OCI-LY7 (cell line): ENCODE measurements at regions not wholly inside any gene's neighbourhood (a gene's known extent, or its start where the extent isn't known, plus 50 kb on each side); places are given as distances from the start of the nearest gene placed in this dataset.

Experiments used
- BruUV-seq: library from RNA; stranded (reverse); fragments of 400-500 nt; replicated peaks from 2 replicates; lab custom pipeline; 2021; lab: Mats Ljungman, UMichigan
- CTCF ChIA-PET: fragments of 300-600 bp; sonication (Branson Sonifier 250); formaldehyde crosslinking; loops from one replicate; lab custom pipeline; 2022; ENCODE audit warnings: antibody characterized with exemption; ENCODE audit not compliant: unreplicated experiment; lab: Charles Lee
- POLR2A ChIA-PET: fragments of 300-600 bp; sonication (Branson Sonifier 250); formaldehyde crosslinking; loops from one replicate; lab custom pipeline; 2022; ENCODE audit warnings: antibody characterized with exemption; lab: Charles Lee
- DNase-seq: peaks from one replicate; pipeline ENCODE4 v3.0.0-alpha.2; 2015; ENCODE audit warnings: low spot score
- H2AFZ ChIP-seq: fragments of 200-600 bp; sonication (generic), shearing (Covaris generic); 2 replicates; pipeline ENCODE4 v1.6.1; 2014; ENCODE audit warnings: mild to moderate bottlenecking, antibody characterized with exemption, low read length, moderate library complexity
- H3K27ac ChIP-seq: fragments of 200-600 bp; sonication (generic); 2 replicates; pipeline ENCODE4 v1.5.1; 2014; ENCODE audit warnings: mixed run types, low read depth, mild to moderate bottlenecking, moderate library complexity, low read length, inconsistent platforms; ENCODE audit not compliant: poor library complexity, severe bottlenecking
- H3K36me3 ChIP-seq: fragments of 200-600 bp; sonication (generic); 2 replicates; pipeline ENCODE4 v1.6.1; 2014; ENCODE audit warnings: mild to moderate bottlenecking, antibody characterized with exemption, low read length, moderate library complexity, mixed read lengths; ENCODE audit not compliant: insufficient read depth
- H3K4me1 ChIP-seq: fragments of 200-600 bp; sonication (generic); 2 replicates; pipeline ENCODE4 v1.5.1; 2014; ENCODE audit warnings: mild to moderate bottlenecking, low read length; ENCODE audit not compliant: insufficient read depth, poor library complexity, severe bottlenecking
- H3K4me2 ChIP-seq: fragments of 200-600 bp; sonication (generic); 2 replicates; pipeline ENCODE4 v1.6.1; 2014; ENCODE audit warnings: mild to moderate bottlenecking, low read length
- H3K4me3 ChIP-seq: fragments of 200-600 bp; sonication (generic); 2 replicates; pipeline ENCODE4 v1.5.1; 2014; ENCODE audit warnings: mild to moderate bottlenecking, low read depth, low read length; ENCODE audit not compliant: poor library complexity, severe bottlenecking
- H3K79me2 ChIP-seq: fragments of 200-600 bp; sonication (generic); 2 replicates; pipeline ENCODE4 v1.6.1; 2016; ENCODE audit warnings: low read depth, mild to moderate bottlenecking, low read length, moderate library complexity, mixed read lengths; ENCODE audit not compliant: insufficient read depth
- H3K9me2 ChIP-seq: fragments of 200-600 bp; sonication (generic); 2 replicates; pipeline ENCODE4 v1.6.1; 2016; ENCODE audit warnings: mild to moderate bottlenecking, low read length, mixed read lengths; ENCODE audit not compliant: insufficient read depth
- H3K9me3 ChIP-seq: fragments of 200-600 bp; sonication (generic); 2 replicates; pipeline ENCODE4 v1.6.1; 2014; ENCODE audit warnings: mild to moderate bottlenecking, mixed run types, low read length, mixed read lengths
- H4K20me1 ChIP-seq: fragments of 200-600 bp; sonication (generic); 2 replicates; pipeline ENCODE4 v1.6.1; 2014; ENCODE audit warnings: mild to moderate bottlenecking, antibody characterized with exemption, low read length, moderate library complexity, mixed read lengths; ENCODE audit not compliant: insufficient read depth
- EZH2phosphoT487 ChIP-seq: fragments of 200-600 bp; sonication (generic); IDR thresholded peaks from 2 replicates; pipeline ENCODE4 v1.6.1; 2018; ENCODE audit warnings: low read depth, borderline replicate concordance, mild to moderate bottlenecking, mixed run types, antibody characterized with exemption, low read length, moderate library complexity, mixed read lengths
- intact Hi-C: fragments of 100-400 bp; cut with micrococcal nuclease; formaldehyde crosslinking; loops from one replicate; pipeline ENCODE4 v1.10.0; 2022; ENCODE audit not compliant: unreplicated experiment
- TF ChIP-seq, protein P1 (sequence below): fragments of 200-600 bp; sonication (generic); conservative IDR thresholded peaks from 2 replicates; pipeline ENCODE4 v1.5.1; 2014; ENCODE audit warnings: mild to moderate bottlenecking, antibody characterized with exemption, low read length, moderate library complexity, mixed read lengths

GRCh38 chr3:178244733-178245709, 291.2 kb upstream of the KCNMB2 start:
- H3K4me1 ChIP-seq, result no peaks in the 10 kb centered on the region
- ChIA-PET POLR2A (interaction anchor here (0.6 to 0.7 kb wide), 2 partner anchors 14 to 734 kb away, joined by 3 read pairs; no protein-coding TSS in a partner anchor), CTCF (no interaction called here)
- no peaks in the 10 kb centered on the region for H3K36me3 ChIP-seq
- no peaks in the 10 kb centered on the region for H3K9me3 ChIP-seq
- H4K20me1 ChIP-seq, result no peaks in the 10 kb centered on the region
- no peaks in the 10 kb centered on the region for H3K9me2 ChIP-seq
- no peaks in the 10 kb centered on the region for H3K79me2 ChIP-seq
- no peak overlapping the region for H3K27ac ChIP-seq
- no peak for DNase-seq
- H2AFZ ChIP-seq, result no peak overlapping the region
- no peak for TF ChIP-seq EZH2phosphoT487
- TF ChIP-seq, protein P1, sequence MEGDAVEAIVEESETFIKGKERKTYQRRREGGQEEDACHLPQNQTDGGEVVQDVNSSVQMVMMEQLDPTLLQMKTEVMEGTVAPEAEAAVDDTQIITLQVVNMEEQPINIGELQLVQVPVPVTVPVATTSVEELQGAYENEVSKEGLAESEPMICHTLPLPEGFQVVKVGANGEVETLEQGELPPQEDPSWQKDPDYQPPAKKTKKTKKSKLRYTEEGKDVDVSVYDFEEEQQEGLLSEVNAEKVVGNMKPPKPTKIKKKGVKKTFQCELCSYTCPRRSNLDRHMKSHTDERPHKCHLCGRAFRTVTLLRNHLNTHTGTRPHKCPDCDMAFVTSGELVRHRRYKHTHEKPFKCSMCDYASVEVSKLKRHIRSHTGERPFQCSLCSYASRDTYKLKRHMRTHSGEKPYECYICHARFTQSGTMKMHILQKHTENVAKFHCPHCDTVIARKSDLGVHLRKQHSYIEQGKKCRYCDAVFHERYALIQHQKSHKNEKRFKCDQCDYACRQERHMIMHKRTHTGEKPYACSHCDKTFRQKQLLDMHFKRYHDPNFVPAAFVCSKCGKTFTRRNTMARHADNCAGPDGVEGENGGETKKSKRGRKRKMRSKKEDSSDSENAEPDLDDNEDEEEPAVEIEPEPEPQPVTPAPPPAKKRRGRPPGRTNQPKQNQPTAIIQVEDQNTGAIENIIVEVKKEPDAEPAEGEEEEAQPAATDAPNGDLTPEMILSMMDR, result no peak
- no peak overlapping the region for H3K4me3 ChIP-seq
- no TSS peak for BruUV-seq
- intact Hi-C loops, result no loop called here
- H3K4me2 ChIP-seq, result no peak overlapping the region

DNA sequence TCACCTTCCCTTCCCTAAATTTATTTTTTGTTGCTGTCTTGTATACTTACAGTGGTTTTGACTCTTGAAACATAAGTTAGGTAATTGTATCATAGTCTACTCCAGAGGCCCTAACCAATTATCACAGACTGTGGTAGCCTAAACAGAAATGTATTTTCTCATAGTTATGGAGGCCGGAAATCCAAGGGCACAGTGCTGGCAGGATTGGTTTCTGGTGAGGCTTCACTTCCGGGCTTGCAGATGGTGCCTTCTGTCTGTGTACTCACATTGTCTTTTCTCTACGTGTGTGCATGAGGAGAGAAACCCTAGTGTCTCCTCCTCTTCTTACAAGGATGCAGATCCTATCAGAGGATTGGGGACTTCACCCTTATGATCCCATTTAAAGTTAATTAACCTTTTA, 290.2 kb upstream of the KCNMB2 start:
- Histone ChIP-seq H3K9me2 (no peaks in the 10 kb centered on the region), H3K4me2 (no peak overlapping the region), H3K4me1 (no peaks in the 10 kb centered on the region), H3K4me3 (no peak overlapping the region), H3K9me3 (no peaks in the 10 kb centered on the region), H4K20me1 (no peaks in the 10 kb centered on the region), H3K27ac (no peak overlapping the region), H3K36me3 (no peaks in the 10 kb centered on the region), H3K79me2 (no peaks in the 10 kb centered on the region), H2AFZ (no peak overlapping the region)
- no peak for DNase-seq
- CTCF ChIA-PET, result no interaction called here
- POLR2A ChIA-PET, result interaction anchor here (0.7 kb wide), 1 partner anchor 15 kb away, joined by 3 read pairs; no protein-coding TSS in a partner anchor
- TF ChIP-seq, protein P1, result no peak
- TF ChIP-seq EZH2phosphoT487, result no peak
- intact Hi-C loops, result no loop called here
- no TSS peak for BruUV-seq

DNA sequence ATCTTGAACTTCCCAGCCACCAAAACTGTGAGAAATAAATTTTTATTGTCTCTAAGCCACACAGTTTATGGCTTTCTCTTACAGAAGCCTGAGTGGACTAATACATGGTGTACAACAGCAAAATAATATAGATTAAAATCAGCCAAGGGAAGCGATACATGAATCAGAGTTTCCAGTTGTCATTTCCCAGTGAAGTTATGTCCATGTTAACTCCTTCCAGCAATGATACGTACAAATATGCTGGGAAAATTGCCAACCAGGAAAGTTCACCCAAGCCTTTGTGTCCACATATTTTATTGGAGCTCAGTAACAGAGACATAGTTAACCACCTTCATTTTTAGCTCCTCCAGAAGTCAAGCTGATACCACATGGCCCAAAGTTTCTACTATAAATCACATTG, 280.9 kb upstream of the KCNMB2 start:
- ChIA-PET POLR2A (no interaction called here), CTCF (no interaction called here)
- Histone ChIP-seq H3K36me3 (no peaks in the 10 kb centered on the region), H2AFZ (no peak overlapping the region), H4K20me1 (no peaks in the 10 kb centered on the region), H3K27ac (no peak overlapping the region), H3K4me1 (no peaks in the 10 kb centered on the region), H3K4me3 (no peak overlapping the region), H3K9me2 (no peaks in the 10 kb centered on the region), H3K79me2 (no peaks in the 10 kb centered on the region), H3K4me2 (no peak overlapping the region), H3K9me3 (no peaks in the 10 kb centered on the region)
- TF ChIP-seq, protein P1, result no peak
- TF ChIP-seq EZH2phosphoT487, result no peak
- BruUV-seq, result no TSS peak
- DNase-seq, result no peak
- intact Hi-C loops, result no loop called here
